K562 (cell line): ENCODE measurements at regions not wholly inside any gene's neighbourhood (a gene's known extent, or its start where the extent isn't known, plus 50 kb on each side); places are given as distances from the start of the nearest gene placed in this dataset.
"Not testable (repeated sequence)": the region's sequence is repeated elsewhere in the genome, so short reads cannot be mapped to it uniquely, and the experiment has no call there.

Experiments used
- ATAC-seq: fragments of 200-7000 bp; cut with Tn5 transposase; 3 replicates; pipeline ENCODE4 v1.9.1; 2020; ENCODE audit warnings: moderate library complexity
- BruUV-seq: library from RNA; stranded (reverse); fragments of 400-500 nt; replicated peaks from 2 replicates; lab custom pipeline; 2021; lab: Mats Ljungman, UMichigan
- CTCF ChIA-PET: fragments of 300-600 bp; formaldehyde crosslinking; extraction: SDS; loops from one replicate; lab custom pipeline; 2021; ENCODE audit warnings: low intra/inter-chr PET ratio; lab: Yijun Ruan, JAX
- POLR2A ChIA-PET: fragments of 300-600, 350-650 bp; sonication (Branson Sonifier 250); formaldehyde crosslinking; extraction: SDS; loops from one replicate; lab custom pipeline; 2021; ENCODE audit warnings: antibody characterized with exemption, inconsistent platforms; lab: Yijun Ruan, JAX
- DNase-seq, 4 experiments: peaks; one replicate each; pipeline versions ENCODE4 v3.0.0 to v3.0.0-alpha.2; 2011 to 2018; ENCODE audit warnings: low spot score in 3 of 4, mixed read lengths in 3 of 4; ENCODE audit errors: extremely low read depth in 1 of 4
- FAIRE-seq: peaks from 2 replicates; lab custom pipeline; 2011; peaks lifted over from hg19 to GRCh38; lab: Jason Lieb, UNC
- H2AFZ ChIP-seq: 2 replicates; pipeline ENCODE4 v1.6.0; 2011; ENCODE audit warnings: low read depth, low read length, control low read depth, inconsistent platforms
- H3K27ac ChIP-seq: fragments of 200-600 bp; 3 replicates; pipeline ENCODE4 v1.8.0; 2011; ENCODE audit warnings: low read depth, mild to moderate bottlenecking, control low read depth, inconsistent platforms, low read length, moderate library complexity, mixed read lengths; ENCODE audit errors: extremely low read depth
- H3K27me3 ChIP-seq, 2 experiments: fragments of 300-600 bp in 1 of 2; 2 replicates in 1 of 2; 3 replicates in 1 of 2; pipeline versions ENCODE4 v1.6.0 to v1.8.0; 2011; ENCODE audit warnings: inconsistent platforms in 2 of 2, low read length in 2 of 2, mild to moderate bottlenecking in 1 of 2, mixed read lengths in 1 of 2, moderate library complexity in 1 of 2; ENCODE audit not compliant: control insufficient read depth in 2 of 2, insufficient read depth in 2 of 2
- H3K36me3 ChIP-seq: fragments of 300-600 bp; 3 replicates; pipeline ENCODE4 v1.8.0; 2011; ENCODE audit warnings: mild to moderate bottlenecking, low read length, inconsistent platforms; ENCODE audit not compliant: control insufficient read depth, insufficient read depth
- H3K4me1 ChIP-seq, 2 experiments: fragments of 200-600 bp in 1 of 2; replicated peaks in 1 of 2; 2 replicates in 1 of 2; 3 replicates in 1 of 2; pipeline versions ENCODE4 v1.5.1 to v1.8.0; 2011; ENCODE audit warnings: inconsistent platforms in 2 of 2, low read length in 2 of 2, mild to moderate bottlenecking in 1 of 2, mixed read lengths in 1 of 2, moderate library complexity in 1 of 2; ENCODE audit not compliant: control insufficient read depth in 2 of 2, insufficient read depth in 2 of 2
- H3K4me2 ChIP-seq: 2 replicates; pipeline ENCODE4 v1.6.1; 2011; ENCODE audit warnings: low read length, control low read depth, inconsistent platforms, mixed read lengths; ENCODE audit not compliant: insufficient read depth
- H3K4me3 ChIP-seq: fragments of 200-600 bp; sonication (generic), shearing (Covaris generic); 2 replicates; pipeline ENCODE4 v1.5.1; 2016; ENCODE audit warnings: control low read depth, inconsistent platforms
- H3K79me2 ChIP-seq: fragments of 200-600 bp; 3 replicates; pipeline ENCODE4 v1.8.0; 2011; ENCODE audit warnings: low read length, inconsistent platforms; ENCODE audit not compliant: control insufficient read depth, insufficient read depth
- H3K9ac ChIP-seq, 2 experiments: 2 replicates each; pipeline versions ENCODE4 v1.6.0 to v1.6.1; 2011; ENCODE audit warnings: low read depth in 2 of 2, low read length in 2 of 2, control low read depth in 1 of 2, inconsistent platforms in 1 of 2, mild to moderate bottlenecking in 1 of 2, mixed read lengths in 1 of 2; ENCODE audit not compliant: insufficient read depth in 1 of 2
- H3K9me1 ChIP-seq: one replicate; pipeline ENCODE4 v1.6.0; 2011; ENCODE audit warnings: inconsistent platforms, mild to moderate bottlenecking, low read length, moderate library complexity; ENCODE audit not compliant: control insufficient read depth, insufficient read depth
- H3K9me3 ChIP-seq: replicated peaks from 2 replicates; pipeline ENCODE4 v1.5.1; 2011; ENCODE audit warnings: low read depth, low read length, inconsistent platforms; ENCODE audit not compliant: control insufficient read depth, insufficient read depth
- H4K20me1 ChIP-seq: replicated peaks from 2 replicates; pipeline ENCODE4 v1.6.1; 2011; ENCODE audit warnings: low read length, inconsistent platforms, mixed read lengths; ENCODE audit not compliant: control insufficient read depth, insufficient read depth
- BRCA1 ChIP-seq, 2 experiments: fragments of 450-650 bp in 1 of 2; sonication (generic) in 1 of 2; formaldehyde crosslinking in 1 of 2; IDR thresholded peaks; 2 replicates each; pipeline versions ENCODE4 v1.5.0 to v1.6.1; 2017 to 2020; ENCODE audit warnings: mild to moderate bottlenecking in 1 of 2, missing genetic modification reagents in 1 of 2
- KDM1A ChIP-seq, 2 experiments: fragments of 450-650 bp; IDR thresholded peaks; 2 replicates each; pipeline ENCODE4 v1.6.1; 2016; ENCODE audit warnings: mild to moderate bottlenecking in 2 of 2
- MAFK ChIP-seq: IDR thresholded peaks from 2 replicates; pipeline ENCODE4 v1.6.1; 2011; ENCODE audit warnings: low read length, improper control_type of control experiment
- MEF2A ChIP-seq: IDR thresholded peaks from 2 replicates; pipeline ENCODE4 v1.6.1; 2011; ENCODE audit warnings: low read depth, mild to moderate bottlenecking, low read length, moderate library complexity; ENCODE audit not compliant: control insufficient read depth
- RBM39 ChIP-seq: fragments of 200-400 bp; formaldehyde crosslinking; optimal IDR thresholded peaks from 2 replicates; pipeline ENCODE3; 2018; ENCODE audit warnings: low read depth, low read length
- RUNX1 ChIP-seq: sonication (generic); IDR thresholded peaks from 2 replicates; pipeline ENCODE4 v1.6.1; 2016; ENCODE audit warnings: antibody characterized with exemption, low read depth
- TAF7 ChIP-seq: fragments of 450-650 bp; IDR thresholded peaks from 2 replicates; pipeline ENCODE4 v1.6.1; 2016; ENCODE audit warnings: missing genetic modification characterization, missing compliant biosample characterization
- ZNF143 ChIP-seq: sonication (generic); formaldehyde crosslinking; IDR thresholded peaks from 2 replicates; pipeline ENCODE4 v1.9.0; 2022; ENCODE audit warnings: mild to moderate bottlenecking, missing genetic modification reagents
- WGBS: fragments of 100-300 bp; shearing (Covaris generic); methylation state at CpG from one replicate; pipeline ENCODE4 v1.1.6; 2016; ENCODE audit warnings: low coverage, mixed read lengths; ENCODE audit not compliant: insufficient coverage; ENCODE audit errors: missing lambda C conversion rate; 5-methylcytosine and 5-hydroxymethylcytosine counted together
- in situ Hi-C: fragments of 300-500 bp; cut with MboI; formaldehyde crosslinking; loops from 4 replicates; pipeline ENCODE4 v1.15.0; 2018; ENCODE audit warnings: inconsistent platforms, mixed read lengths
- intact Hi-C: fragments of 100-400 bp; cut with micrococcal nuclease; formaldehyde crosslinking; loops from 2 replicates; pipeline ENCODE4 v1.14.2; 2022
- TF ChIP-seq, protein P1 (sequence below): sonication (generic); formaldehyde crosslinking; IDR thresholded peaks from 2 replicates; pipeline ENCODE4 v1.8.0; 2022; ENCODE audit warnings: mild to moderate bottlenecking, missing genetic modification reagents
- TF ChIP-seq, protein P2 (sequence below): IDR thresholded peaks from 3 replicates; pipeline ENCODE4 v1.6.1; 2011; ENCODE audit warnings: borderline replicate concordance, mild to moderate bottlenecking, moderate library complexity; ENCODE audit not compliant: insufficient read length; ENCODE audit errors: extremely low read depth
- TF ChIP-seq, protein P3 (sequence below): fragments of 450-650 bp; formaldehyde crosslinking; IDR thresholded peaks from 2 replicates; pipeline ENCODE4 v1.4.0; 2022; ENCODE audit warnings: missing genetic modification characterization

DNA sequence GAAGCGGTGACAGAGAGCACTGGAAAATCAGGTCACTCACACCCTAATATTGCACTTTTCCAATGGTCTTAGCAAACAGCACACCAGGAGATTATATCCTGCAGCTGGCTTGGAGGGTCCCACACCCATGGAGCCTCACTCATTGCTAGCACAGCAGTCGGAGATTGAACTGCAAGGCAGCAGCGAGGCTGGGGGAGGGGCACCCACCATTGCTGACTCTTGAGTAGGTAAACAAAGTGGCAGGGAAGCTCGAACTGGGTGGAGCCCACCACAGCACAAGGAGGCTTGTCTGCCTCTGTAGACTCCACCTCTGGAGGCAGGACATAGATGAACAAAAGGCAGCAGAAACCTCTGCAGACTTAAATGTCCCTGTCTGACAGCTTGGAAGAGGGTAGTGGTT lies 1579.7 kb downstream of the REEP3 start:
- H3K27me3 ChIP-seq, POLR2A ChIA-PET, H2AFZ ChIP-seq, BruUV-seq, H3K4me1 ChIP-seq, H3K9me1 ChIP-seq, H3K4me2 ChIP-seq, intact Hi-C loops, H3K9me3 ChIP-seq, DNase-seq, H3K79me2 ChIP-seq, ATAC-seq, H3K4me3 ChIP-seq, H3K9ac ChIP-seq, CTCF ChIA-PET, H3K36me3 ChIP-seq, H3K27ac ChIP-seq, in situ Hi-C loops, FAIRE-seq, H4K20me1 ChIP-seq: not testable (repeated sequence)
- whole genome bisulfite sequencing: 2% methylated on average over 4 of the region's 4 CpGs

DNA sequence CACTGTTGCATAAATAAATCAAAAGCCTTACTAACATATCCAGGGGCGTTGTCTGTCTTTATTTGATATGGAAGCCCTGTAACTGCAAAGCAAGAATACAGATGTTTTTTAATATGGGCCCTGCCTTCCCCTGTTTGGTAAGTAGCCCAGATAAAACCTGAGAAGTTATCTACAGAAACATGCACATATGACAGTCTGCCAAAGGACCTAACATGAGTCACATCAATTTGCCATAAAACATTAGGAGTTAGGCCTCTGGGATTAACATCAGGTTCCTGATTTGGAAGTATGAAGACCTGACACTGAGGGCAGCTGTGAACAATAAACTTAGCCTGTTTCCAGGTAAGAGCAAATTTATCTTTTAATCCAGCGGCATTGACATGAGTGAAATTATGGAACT lies 1588.8 kb downstream of the REEP3 start:
- BruUV-seq: no TSS peak
- no peak for FAIRE-seq
- TF ChIP-seq, protein P1, sequence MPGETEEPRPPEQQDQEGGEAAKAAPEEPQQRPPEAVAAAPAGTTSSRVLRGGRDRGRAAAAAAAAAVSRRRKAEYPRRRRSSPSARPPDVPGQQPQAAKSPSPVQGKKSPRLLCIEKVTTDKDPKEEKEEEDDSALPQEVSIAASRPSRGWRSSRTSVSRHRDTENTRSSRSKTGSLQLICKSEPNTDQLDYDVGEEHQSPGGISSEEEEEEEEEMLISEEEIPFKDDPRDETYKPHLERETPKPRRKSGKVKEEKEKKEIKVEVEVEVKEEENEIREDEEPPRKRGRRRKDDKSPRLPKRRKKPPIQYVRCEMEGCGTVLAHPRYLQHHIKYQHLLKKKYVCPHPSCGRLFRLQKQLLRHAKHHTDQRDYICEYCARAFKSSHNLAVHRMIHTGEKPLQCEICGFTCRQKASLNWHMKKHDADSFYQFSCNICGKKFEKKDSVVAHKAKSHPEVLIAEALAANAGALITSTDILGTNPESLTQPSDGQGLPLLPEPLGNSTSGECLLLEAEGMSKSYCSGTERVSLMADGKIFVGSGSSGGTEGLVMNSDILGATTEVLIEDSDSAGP (CRISPR knock-in tag): no peak
- TF ChIP-seq KDM1A (IDR thresholded peaks at IDR 0.05) (no peak), TAF7 (tag) (no peak), ZNF143 (CRISPR knock-in tag) (no peak), MEF2A (no peak), RUNX1 (no peak), MAFK (no peak), RBM39 (no peak), BRCA1 (IDR thresholded peaks at IDR 0.05) (no peak), BRCA1 (CRISPR knock-in tag; IDR thresholded peaks at IDR 0.05) (no peak)
- TF ChIP-seq, protein P2, sequence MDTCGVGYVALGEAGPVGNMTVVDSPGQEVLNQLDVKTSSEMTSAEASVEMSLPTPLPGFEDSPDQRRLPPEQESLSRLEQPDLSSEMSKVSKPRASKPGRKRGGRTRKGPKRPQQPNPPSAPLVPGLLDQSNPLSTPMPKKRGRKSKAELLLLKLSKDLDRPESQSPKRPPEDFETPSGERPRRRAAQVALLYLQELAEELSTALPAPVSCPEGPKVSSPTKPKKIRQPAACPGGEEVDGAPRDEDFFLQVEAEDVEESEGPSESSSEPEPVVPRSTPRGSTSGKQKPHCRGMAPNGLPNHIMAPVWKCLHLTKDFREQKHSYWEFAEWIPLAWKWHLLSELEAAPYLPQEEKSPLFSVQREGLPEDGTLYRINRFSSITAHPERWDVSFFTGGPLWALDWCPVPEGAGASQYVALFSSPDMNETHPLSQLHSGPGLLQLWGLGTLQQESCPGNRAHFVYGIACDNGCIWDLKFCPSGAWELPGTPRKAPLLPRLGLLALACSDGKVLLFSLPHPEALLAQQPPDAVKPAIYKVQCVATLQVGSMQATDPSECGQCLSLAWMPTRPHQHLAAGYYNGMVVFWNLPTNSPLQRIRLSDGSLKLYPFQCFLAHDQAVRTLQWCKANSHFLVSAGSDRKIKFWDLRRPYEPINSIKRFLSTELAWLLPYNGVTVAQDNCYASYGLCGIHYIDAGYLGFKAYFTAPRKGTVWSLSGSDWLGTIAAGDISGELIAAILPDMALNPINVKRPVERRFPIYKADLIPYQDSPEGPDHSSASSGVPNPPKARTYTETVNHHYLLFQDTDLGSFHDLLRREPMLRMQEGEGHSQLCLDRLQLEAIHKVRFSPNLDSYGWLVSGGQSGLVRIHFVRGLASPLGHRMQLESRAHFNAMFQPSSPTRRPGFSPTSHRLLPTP: no peak
- TF ChIP-seq, protein P3, sequence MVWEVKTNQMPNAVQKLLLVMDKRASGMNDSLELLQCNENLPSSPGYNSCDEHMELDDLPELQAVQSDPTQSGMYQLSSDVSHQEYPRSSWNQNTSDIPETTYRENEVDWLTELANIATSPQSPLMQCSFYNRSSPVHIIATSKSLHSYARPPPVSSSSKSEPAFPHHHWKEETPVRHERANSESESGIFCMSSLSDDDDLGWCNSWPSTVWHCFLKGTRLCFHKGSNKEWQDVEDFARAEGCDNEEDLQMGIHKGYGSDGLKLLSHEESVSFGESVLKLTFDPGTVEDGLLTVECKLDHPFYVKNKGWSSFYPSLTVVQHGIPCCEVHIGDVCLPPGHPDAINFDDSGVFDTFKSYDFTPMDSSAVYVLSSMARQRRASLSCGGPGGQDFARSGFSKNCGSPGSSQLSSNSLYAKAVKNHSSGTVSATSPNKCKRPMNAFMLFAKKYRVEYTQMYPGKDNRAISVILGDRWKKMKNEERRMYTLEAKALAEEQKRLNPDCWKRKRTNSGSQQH (CRISPR knock-in tag): no peak

More for the DNA sequence above, 1588.8 kb downstream of the REEP3 start:
- H3K4me2 ChIP-seq: no peak overlapping the region
- no peaks in the 10 kb centered on the region for H3K36me3 ChIP-seq
- no peaks in the 10 kb centered on the region for H4K20me1 ChIP-seq
- no peak overlapping the region for H3K4me3 ChIP-seq
- H3K9ac ChIP-seq: no peak overlapping the region
- no peaks in the 10 kb centered on the region for H3K27me3 ChIP-seq
- no peaks in the 10 kb centered on the region for H3K4me1 ChIP-seq
- no peaks in the 10 kb centered on the region for H3K9me1 ChIP-seq
- intact Hi-C loops (no loop called here), in situ Hi-C loops (no loop called here)
- H3K79me2 ChIP-seq: no peaks in the 10 kb centered on the region
- CTCF ChIA-PET: no interaction called here
- no peak overlapping the region for H2AFZ ChIP-seq
- WGBS: 0% methylated on average over 2 of the region's 2 CpGs
- no peak for ATAC-seq
- H3K27ac ChIP-seq: no peak overlapping the region
- POLR2A ChIA-PET: no interaction called here
- no peak for DNase-seq
- H3K9me3 ChIP-seq: no peaks in the 10 kb centered on the region
